Tongue (tissue), 1 donor: ENCODE measurements at regions not wholly inside any gene's neighbourhood (a gene's known extent, or its start where the extent isn't known, plus 50 kb on each side); places are given as distances from the start of the nearest gene placed in this dataset.
"Not testable (repeated sequence)": the region's sequence is repeated elsewhere in the genome, so short reads cannot be mapped to it uniquely, and the experiment has no call there.

Source experiments
- DNase-seq: peaks from one replicate; pipeline ENCODE4 v3.0.0-alpha.2; 2015

GRCh38 chr6:169859978-169860703 is 108.7 kb downstream of the ERMARD start:
- no peak for DNase-seq

- DNase-seq: no peak
Observed at GRCh38 chr6:169859401-169859977, 108.1 kb downstream of the ERMARD start.

GRCh38 chr6:169858935-169859351 is 107.5 kb downstream of the ERMARD start:
- DNase-seq: no peak

GRCh38 chr6:169858293-169858934 is 107.0 kb downstream of the ERMARD start:
- no peak for DNase-seq

GRCh38 chr6:169857343-169858292 is 106.2 kb downstream of the ERMARD start:
- DNase-seq: no peak

GRCh38 chr6:169856442-169857342 is 105.3 kb downstream of the ERMARD start:
- DNase-seq: not testable (repeated sequence)

- DNase-seq: no peak
Observed at GRCh38 chr6:169854813-169855212, 103.4 kb downstream of the ERMARD start.

GRCh38 chr6:169854083-169854725 is 102.8 kb downstream of the ERMARD start:
- DNase-seq: no peak

GRCh38 chr6:169853196-169854082 is 102.0 kb downstream of the ERMARD start:
- no peak for DNase-seq

- DNase-seq: no peak
Observed at GRCh38 chr6:169852504-169853195, 101.2 kb downstream of the ERMARD start.

- DNase-seq: no peak
Observed at GRCh38 chr6:169851641-169852503, 100.5 kb downstream of the ERMARD start.

GRCh38 chr6:169850746-169851145 is 99.3 kb downstream of the ERMARD start:
- DNase-seq: no peak

GRCh38 chr6:169850154-169850553 is 98.7 kb downstream of the ERMARD start:
- no peak for DNase-seq

GRCh38 chr6:169849396-169849795 is 98.0 kb downstream of the ERMARD start:
- no peak for DNase-seq

GRCh38 chr6:169848946-169849345 is 97.5 kb downstream of the ERMARD start:
- no peak for DNase-seq

GRCh38 chr6:169847901-169848311 is 96.5 kb downstream of the ERMARD start:
- DNase-seq: peak; percentile 22

GRCh38 chr6:169847141-169847674 is 95.8 kb downstream of the ERMARD start:
- DNase-seq: no peak
